Smooth muscle cell (in vitro differentiated cells): ENCODE measurements at regions not wholly inside any gene's neighbourhood (a gene's known extent, or its start where the extent isn't known, plus 50 kb on each side); places are given as distances from the start of the nearest gene placed in this dataset.

ENCODE experiments used
- DNase-seq: peaks from one replicate; lab custom pipeline; 2025; ENCODE audit not compliant: unreplicated experiment; lab: John Stamatoyannopoulos, UW
- H2AFZ ChIP-seq: fragments of 200-600 bp; sonication (generic); 2 replicates; pipeline ENCODE4 v1.6.0; 2016; ENCODE audit warnings: antibody characterized with exemption, low read depth, mild to moderate bottlenecking
- H3F3A ChIP-seq: fragments of 200-600 bp; sonication (generic); 2 replicates; pipeline ENCODE4 v1.6.0; 2017; ENCODE audit warnings: antibody characterized with exemption, low read depth
- H3K27ac ChIP-seq: fragments of 200-600 bp; sonication (generic); 2 replicates; pipeline ENCODE4 v1.5.1; 2016; ENCODE audit warnings: low read depth, mild to moderate bottlenecking
- H3K27me3 ChIP-seq: fragments of 200-600 bp; sonication (generic); 2 replicates; pipeline ENCODE4 v1.6.1; 2016; ENCODE audit warnings: low read depth, mild to moderate bottlenecking
- H3K36me3 ChIP-seq: fragments of 200-600 bp; sonication (generic); 2 replicates; pipeline ENCODE4 v1.5.1; 2016; ENCODE audit warnings: low read depth
- H3K4me1 ChIP-seq: fragments of 200-600 bp; sonication (generic); 2 replicates; pipeline ENCODE4 v1.5.1; 2016; ENCODE audit warnings: low read depth
- H3K4me2 ChIP-seq: fragments of 200-600 bp; sonication (generic); 2 replicates; pipeline ENCODE4 v1.6.0; 2016; ENCODE audit warnings: mild to moderate bottlenecking
- H3K4me3 ChIP-seq: fragments of 200-600 bp; sonication (generic); 2 replicates; pipeline ENCODE4 v1.5.1; 2016; ENCODE audit warnings: mild to moderate bottlenecking
- H3K79me2 ChIP-seq: fragments of 200-600 bp; sonication (generic); 2 replicates; pipeline ENCODE4 v1.6.0; 2016; ENCODE audit warnings: low read depth, mild to moderate bottlenecking
- H3K9ac ChIP-seq: fragments of 200-600 bp; sonication (generic); 2 replicates; pipeline ENCODE4 v1.6.0; 2016; ENCODE audit warnings: low read depth
- H3K9me3 ChIP-seq: fragments of 200-600 bp; sonication (generic); replicated peaks from 2 replicates; pipeline ENCODE4 v1.5.1; 2016; ENCODE audit warnings: low read depth
- H4K20me1 ChIP-seq: fragments of 200-600 bp; sonication (generic); 2 replicates; pipeline ENCODE4 v1.6.0; 2016; ENCODE audit warnings: low read depth
- WGBS: methylation state at CpG from one replicate; pipeline ENCODE4 v1.1.7; 2016; ENCODE audit warnings: low lambda C conversion rate; 5-methylcytosine and 5-hydroxymethylcytosine counted together
- TF ChIP-seq, protein P1 (sequence below): fragments of 200-600 bp; sonication (generic); IDR thresholded peaks from 2 replicates; pipeline ENCODE4 v1.5.1; 2017; ENCODE audit warnings: borderline replicate concordance, mild to moderate bottlenecking, antibody characterized with exemption; ENCODE audit not compliant: insufficient read depth, poor library complexity, severe bottlenecking

DNA sequence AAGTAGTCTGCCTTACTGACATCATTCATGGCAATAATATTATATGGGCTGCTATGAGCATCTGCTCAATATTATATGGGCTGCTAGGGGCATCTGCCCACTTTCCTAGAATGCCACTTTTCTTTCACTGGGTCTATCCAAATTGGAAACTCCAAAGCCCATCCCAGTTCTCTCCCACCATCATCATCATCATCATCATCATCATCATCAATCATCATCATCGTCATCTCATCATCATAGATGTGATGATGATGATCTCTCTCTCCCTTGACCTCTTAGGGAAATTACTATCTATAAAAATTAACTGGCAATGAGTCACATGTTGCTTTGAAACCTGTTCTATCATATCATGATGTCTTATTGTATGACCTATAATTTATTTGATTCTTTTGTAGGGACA, 222.0 kb downstream of the TJP1 start:
- TF ChIP-seq, protein P1, sequence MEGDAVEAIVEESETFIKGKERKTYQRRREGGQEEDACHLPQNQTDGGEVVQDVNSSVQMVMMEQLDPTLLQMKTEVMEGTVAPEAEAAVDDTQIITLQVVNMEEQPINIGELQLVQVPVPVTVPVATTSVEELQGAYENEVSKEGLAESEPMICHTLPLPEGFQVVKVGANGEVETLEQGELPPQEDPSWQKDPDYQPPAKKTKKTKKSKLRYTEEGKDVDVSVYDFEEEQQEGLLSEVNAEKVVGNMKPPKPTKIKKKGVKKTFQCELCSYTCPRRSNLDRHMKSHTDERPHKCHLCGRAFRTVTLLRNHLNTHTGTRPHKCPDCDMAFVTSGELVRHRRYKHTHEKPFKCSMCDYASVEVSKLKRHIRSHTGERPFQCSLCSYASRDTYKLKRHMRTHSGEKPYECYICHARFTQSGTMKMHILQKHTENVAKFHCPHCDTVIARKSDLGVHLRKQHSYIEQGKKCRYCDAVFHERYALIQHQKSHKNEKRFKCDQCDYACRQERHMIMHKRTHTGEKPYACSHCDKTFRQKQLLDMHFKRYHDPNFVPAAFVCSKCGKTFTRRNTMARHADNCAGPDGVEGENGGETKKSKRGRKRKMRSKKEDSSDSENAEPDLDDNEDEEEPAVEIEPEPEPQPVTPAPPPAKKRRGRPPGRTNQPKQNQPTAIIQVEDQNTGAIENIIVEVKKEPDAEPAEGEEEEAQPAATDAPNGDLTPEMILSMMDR, result no peak

DNA sequence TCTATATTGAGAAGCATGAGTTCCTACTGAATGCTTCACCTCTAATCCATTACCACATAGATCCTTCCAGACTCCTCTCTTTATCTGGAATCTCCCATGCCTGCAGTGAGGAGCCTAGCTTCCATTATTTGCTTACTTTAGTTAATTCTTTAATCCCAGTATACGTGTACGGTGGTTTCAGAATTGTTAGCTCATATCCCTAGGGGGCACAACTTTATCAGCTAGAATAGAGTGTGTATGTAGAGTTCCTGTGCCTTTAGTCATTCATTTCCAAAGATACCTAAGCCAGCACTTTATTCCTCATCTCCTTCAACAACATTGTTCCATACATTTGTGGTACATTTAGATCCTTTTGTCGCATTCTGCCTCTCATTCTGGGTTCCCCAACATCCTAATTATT, 226.0 kb downstream of the TJP1 start:
- H3K79me2 ChIP-seq, result no peaks in the 10 kb centered on the region
- H3K9ac ChIP-seq, result no peak overlapping the region
- no peaks in the 10 kb centered on the region for H3K36me3 ChIP-seq
- H3K27ac ChIP-seq, result peak overlapping the region; percentile 54
- H3K4me1 ChIP-seq, result no peaks in the 10 kb centered on the region
- H3K27me3 ChIP-seq, result no peaks in the 10 kb centered on the region
- no peak overlapping the region for H2AFZ ChIP-seq
- no peak overlapping the region for H3K4me3 ChIP-seq
- H3K4me2 ChIP-seq, result peak overlapping the region; percentile 6
- no peaks in the 10 kb centered on the region for H3F3A ChIP-seq
- no peaks in the 10 kb centered on the region for H3K9me3 ChIP-seq
- H4K20me1 ChIP-seq, result no peaks in the 10 kb centered on the region
- DNase-seq, result no peak
- TF ChIP-seq, protein P1, result no peak
- 16% methylated on average over 3 of the region's 3 CpGs for WGBS

More for the DNA sequence above, 222.0 kb downstream of the TJP1 start:
- Histone ChIP-seq H3K4me2 (no peak overlapping the region), H4K20me1 (no peaks in the 10 kb centered on the region), H3K79me2 (no peaks in the 10 kb centered on the region), H3K27ac (no peak overlapping the region), H3K9ac (no peak overlapping the region), H3F3A (no peaks in the 10 kb centered on the region), H2AFZ (no peak overlapping the region), H3K36me3 (no peaks in the 10 kb centered on the region), H3K4me1 (no peaks in the 10 kb centered on the region), H3K27me3 (no peaks in the 10 kb centered on the region), H3K4me3 (no peak overlapping the region), H3K9me3 (no peaks in the 10 kb centered on the region)
- no peak for DNase-seq
- WGBS, result 88% methylated on average over 1 of the region's 1 CpG

DNA sequence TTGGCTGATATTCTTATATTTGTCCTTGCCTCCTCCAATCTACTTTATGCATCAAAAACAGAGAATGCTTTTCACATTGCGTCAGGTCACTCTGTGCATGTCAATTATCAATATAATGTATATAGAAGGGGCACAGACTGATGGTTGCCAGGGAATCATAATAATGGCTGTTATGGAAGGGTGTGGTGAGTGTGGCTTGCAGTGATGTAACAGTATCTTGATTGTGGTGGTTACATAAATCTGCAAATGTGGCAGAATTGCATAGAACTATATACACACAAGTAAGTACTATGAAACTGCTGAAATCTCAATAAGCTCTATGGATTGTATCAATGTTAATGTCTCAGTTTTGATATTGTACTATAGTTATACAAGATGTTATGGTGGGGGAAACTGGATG, 228.6 kb downstream of the TJP1 start:
- no peaks in the 10 kb centered on the region for H3F3A ChIP-seq
- no peak overlapping the region for H3K27ac ChIP-seq
- H3K79me2 ChIP-seq, result no peaks in the 10 kb centered on the region
- no peak overlapping the region for H3K4me3 ChIP-seq
- DNase-seq, result no peak
- H3K4me2 ChIP-seq, result no peak overlapping the region
- TF ChIP-seq, protein P1, result no peak
- H3K4me1 ChIP-seq, result no peaks in the 10 kb centered on the region
- no peak overlapping the region for H3K9ac ChIP-seq
- 98% methylated on average over 1 of the region's 1 CpG for WGBS
- no peaks in the 10 kb centered on the region for H3K27me3 ChIP-seq
- H3K36me3 ChIP-seq, result no peaks in the 10 kb centered on the region
- no peak overlapping the region for H2AFZ ChIP-seq
- H3K9me3 ChIP-seq, result no peaks in the 10 kb centered on the region
- no peaks in the 10 kb centered on the region for H4K20me1 ChIP-seq

DNA sequence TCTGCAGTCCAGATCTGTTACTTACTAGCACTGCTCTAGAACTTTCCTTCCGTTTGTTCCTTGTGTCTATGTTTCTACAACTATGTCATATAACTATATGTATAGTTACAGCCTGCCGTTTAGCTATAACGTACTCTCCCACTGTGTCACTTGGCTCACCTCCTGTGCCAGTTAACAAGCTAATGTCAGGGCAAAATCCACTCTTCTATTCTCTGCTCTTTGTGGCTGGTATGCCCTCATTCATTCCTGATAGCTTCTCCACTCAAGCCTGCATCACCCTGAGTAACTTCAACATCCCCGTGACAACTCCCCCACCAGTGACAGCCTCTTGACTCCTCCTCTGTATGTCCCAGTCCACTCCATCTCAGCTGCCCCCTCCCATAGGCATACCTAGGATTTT, 229.2 kb downstream of the TJP1 start:
- TF ChIP-seq, protein P1, result no peak
- H3K27me3 ChIP-seq, result no peaks in the 10 kb centered on the region
- no peaks in the 10 kb centered on the region for H3K9me3 ChIP-seq
- H3K36me3 ChIP-seq, result no peaks in the 10 kb centered on the region
- no peak overlapping the region for H3K27ac ChIP-seq
- H3K4me3 ChIP-seq, result no peak overlapping the region
- 85% methylated on average over 4 of the region's 4 CpGs for WGBS
- H3K79me2 ChIP-seq, result no peaks in the 10 kb centered on the region
- H3K9ac ChIP-seq, result no peak overlapping the region
- DNase-seq, result no peak
- no peaks in the 10 kb centered on the region for H4K20me1 ChIP-seq
- no peaks in the 10 kb centered on the region for H3F3A ChIP-seq
- H2AFZ ChIP-seq, result no peak overlapping the region
- no peaks in the 10 kb centered on the region for H3K4me1 ChIP-seq
- H3K4me2 ChIP-seq, result no peak overlapping the region
